Upper lobe of left lung (tissue), 6 donors: ENCODE measurements at regions not wholly inside any gene's neighbourhood (a gene's known extent, or its start where the extent isn't known, plus 50 kb on each side); places are given as distances from the start of the nearest gene placed in this dataset.

Experiments
- ATAC-seq, 2 donors: fragments of 200-7000 bp; cut with Tn5 transposase; one replicate each; pipeline ENCODE4 v1.9.1; 2022; ENCODE audit warnings: mild to moderate bottlenecking in 2 of 2, moderate library complexity in 2 of 2; ENCODE audit not compliant: low FRiP score in 2 of 2
- DNase-seq, 2 donors: peaks; one replicate each; pipeline ENCODE4 v3.0.0-alpha.2; 2019 to 2020
- H3K27ac ChIP-seq, 4 donors: fragments of 200-600 bp; sonication (generic); one replicate each; pipeline ENCODE4 v1.5.1; 2016 to 2019
- H3K27me3 ChIP-seq, 4 donors: fragments of 200-600 bp; sonication (generic); one replicate each; pipeline ENCODE4 v1.5.1; 2017 to 2019
- H3K36me3 ChIP-seq, 4 donors: fragments of 200-600 bp; sonication (generic); one replicate each; pipeline ENCODE4 v1.5.1; 2016 to 2019
- H3K4me1 ChIP-seq, 4 donors: fragments of 200-600 bp; sonication (generic); one replicate each; pipeline ENCODE4 v1.5.1; 2018 to 2019
- H3K4me3 ChIP-seq, 4 donors: fragments of 200-600 bp; sonication (generic); one replicate each; pipeline ENCODE4 v1.5.1; 2017 to 2019; ENCODE audit warnings: mild to moderate bottlenecking in 2 of 4, moderate library complexity in 1 of 4
- H3K9me3 ChIP-seq, 4 donors: fragments of 200-600 bp; sonication (generic); one replicate each; pipeline ENCODE4 v1.5.1; 2018 to 2019
- EP300 ChIP-seq, 4 donors: sonication (generic); formaldehyde crosslinking; IDR thresholded peaks; one replicate each; pipeline ENCODE4 v1.5.1; 2017; ENCODE audit warnings: antibody characterized with exemption in 4 of 4, control low read depth in 2 of 4
- POLR2A ChIP-seq, 4 donors: fragments of 450-650 bp; IDR thresholded peaks; one replicate each; pipeline ENCODE4 v1.5.1; 2016 to 2017; ENCODE audit warnings: antibody characterized with exemption in 4 of 4, mild to moderate bottlenecking in 2 of 4
- POLR2AphosphoS5 ChIP-seq, 2 donors: sonication (generic); formaldehyde crosslinking; IDR thresholded peaks; one replicate each; pipeline ENCODE4 v1.5.1; 2017; ENCODE audit warnings: antibody characterized with exemption in 2 of 2
- WGBS, 2 donors: methylation state at CpG; one replicate each; pipeline ENCODE4 v1.1.5; 2017 to 2018; 5-methylcytosine and 5-hydroxymethylcytosine counted together
- TF ChIP-seq, protein P1 (sequence below), 6 experiments: fragments of 450-650 bp in 4 of 6; fragments of 200-600 bp in 2 of 6; sonication (generic) in 2 of 6; IDR thresholded peaks; one replicate each; pipeline ENCODE4 v1.5.1; 2016 to 2019; ENCODE audit warnings: antibody characterized with exemption in 6 of 6
- donor health status: DM: no; HTN: no; CAD: no; lungs with moderate emphysema.
- donor health status: DM: no; HTN: yes; CAD: no; lungs with severe emphysema.

DNA sequence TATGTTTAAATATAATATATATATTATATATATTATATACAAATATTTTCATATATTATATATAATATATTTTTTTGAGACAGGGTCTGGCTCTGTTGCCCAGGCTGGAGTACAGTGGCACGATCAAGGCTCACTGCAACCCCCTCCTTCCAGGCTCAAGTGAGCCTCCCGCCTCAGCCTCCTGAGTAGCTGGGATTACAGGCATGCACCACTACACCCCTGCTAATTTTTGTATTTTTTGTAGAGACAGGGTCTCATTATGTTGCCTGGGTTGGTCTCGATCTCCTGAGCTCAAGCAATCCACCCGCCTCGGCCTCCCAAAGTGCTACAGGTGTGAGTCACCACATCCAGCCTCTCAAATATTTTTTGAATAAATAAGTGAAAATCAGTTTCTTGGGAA lies 215.5 kb downstream of the GATA3 start:
- no peak for DNase-seq
- Histone ChIP-seq H3K36me3 (no peaks in the 10 kb centered on the region), H3K4me1 (no peaks in the 10 kb centered on the region), H3K27me3 (no peaks in the 10 kb centered on the region), H3K4me3 (no peak overlapping the region), H3K9me3 (no peaks in the 10 kb centered on the region), H3K27ac (no peak overlapping the region)
- TF ChIP-seq POLR2AphosphoS5 (IDR thresholded peaks at IDR 0.05) (no peak), EP300 (IDR thresholded peaks at IDR 0.05) (no peak), POLR2A (IDR thresholded peaks at IDR 0.05) (no peak)
- TF ChIP-seq, protein P1, sequence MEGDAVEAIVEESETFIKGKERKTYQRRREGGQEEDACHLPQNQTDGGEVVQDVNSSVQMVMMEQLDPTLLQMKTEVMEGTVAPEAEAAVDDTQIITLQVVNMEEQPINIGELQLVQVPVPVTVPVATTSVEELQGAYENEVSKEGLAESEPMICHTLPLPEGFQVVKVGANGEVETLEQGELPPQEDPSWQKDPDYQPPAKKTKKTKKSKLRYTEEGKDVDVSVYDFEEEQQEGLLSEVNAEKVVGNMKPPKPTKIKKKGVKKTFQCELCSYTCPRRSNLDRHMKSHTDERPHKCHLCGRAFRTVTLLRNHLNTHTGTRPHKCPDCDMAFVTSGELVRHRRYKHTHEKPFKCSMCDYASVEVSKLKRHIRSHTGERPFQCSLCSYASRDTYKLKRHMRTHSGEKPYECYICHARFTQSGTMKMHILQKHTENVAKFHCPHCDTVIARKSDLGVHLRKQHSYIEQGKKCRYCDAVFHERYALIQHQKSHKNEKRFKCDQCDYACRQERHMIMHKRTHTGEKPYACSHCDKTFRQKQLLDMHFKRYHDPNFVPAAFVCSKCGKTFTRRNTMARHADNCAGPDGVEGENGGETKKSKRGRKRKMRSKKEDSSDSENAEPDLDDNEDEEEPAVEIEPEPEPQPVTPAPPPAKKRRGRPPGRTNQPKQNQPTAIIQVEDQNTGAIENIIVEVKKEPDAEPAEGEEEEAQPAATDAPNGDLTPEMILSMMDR (IDR thresholded peaks at IDR 0.05), result no peak
- 92 to 96% methylated on average over 5 of the region's 5 CpGs for WGBS, 2 donors
- no peak for ATAC-seq

DNA sequence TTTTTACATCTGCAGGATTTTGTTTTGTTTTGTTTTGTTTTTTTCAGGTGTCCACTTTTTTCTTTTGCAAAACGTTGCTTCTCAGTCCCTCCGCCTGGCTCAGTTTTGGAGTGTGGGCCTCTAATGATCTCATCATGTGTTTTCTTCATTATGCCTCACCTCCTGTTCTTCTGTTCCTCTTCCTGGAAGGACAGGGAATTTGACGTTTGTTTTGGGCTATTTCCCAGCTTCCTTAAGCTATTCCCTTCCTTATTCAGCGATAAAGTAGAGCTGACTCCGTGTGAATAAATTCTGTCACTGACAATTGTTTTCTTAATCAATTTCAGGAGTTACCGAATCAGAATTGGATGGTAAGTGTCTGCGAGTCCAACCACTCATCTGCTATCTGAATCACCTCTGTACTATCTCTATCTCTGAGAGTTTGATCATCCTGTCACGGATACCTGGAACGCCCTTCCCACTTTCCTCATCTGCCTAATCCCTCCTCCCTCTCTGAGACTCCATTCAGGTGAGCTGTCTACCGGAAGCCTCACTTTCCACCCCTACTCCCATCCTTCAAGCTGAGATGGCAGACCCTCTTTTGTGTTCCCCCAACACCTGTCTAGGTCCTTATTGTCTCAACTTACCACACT lies 218.4 kb downstream of the GATA3 start:
- Histone ChIP-seq H3K4me3 (no peak overlapping the region), H3K4me1 (no peaks in the 10 kb centered on the region), H3K9me3 (no peaks in the 10 kb centered on the region), H3K27ac (no peak overlapping the region), H3K36me3 (no peaks in the 10 kb centered on the region), H3K27me3 (no peaks in the 10 kb centered on the region)
- TF ChIP-seq POLR2A (IDR thresholded peaks at IDR 0.05) (no peak), EP300 (IDR thresholded peaks at IDR 0.05) (no peak), POLR2AphosphoS5 (IDR thresholded peaks at IDR 0.05) (no peak)
- TF ChIP-seq, protein P1 (IDR thresholded peaks at IDR 0.05), result no peak
- no peak for DNase-seq
- no peak for ATAC-seq
- 68 to 69% methylated on average over 10 of the region's 10 CpGs for WGBS, 2 donors

DNA sequence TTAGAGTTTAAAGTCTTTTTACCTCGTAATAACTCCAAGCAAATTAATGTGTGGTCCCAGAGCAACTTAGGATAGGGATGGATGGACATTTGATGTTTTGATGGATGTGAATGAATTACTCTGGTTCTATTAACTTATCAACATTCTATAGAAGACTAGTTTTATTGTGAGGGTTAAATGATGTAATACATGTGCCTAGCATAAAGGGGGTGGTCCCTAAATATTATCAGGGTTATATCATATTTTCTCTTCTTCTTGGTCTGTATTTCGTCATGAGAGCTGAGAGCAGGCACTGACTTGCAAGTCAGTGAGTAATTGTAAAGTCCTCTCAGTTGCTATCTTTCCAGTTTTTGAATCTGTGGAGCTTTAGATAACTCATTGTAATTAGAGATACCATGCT lies 219.3 kb downstream of the GATA3 start:
- no peaks in the 10 kb centered on the region for H3K36me3 ChIP-seq
- H3K4me3 ChIP-seq, result no peak overlapping the region
- WGBS, 2 donors, result 58% methylated on average over 2 of the region's 2 CpGs
- DNase-seq (no peak), ATAC-seq (no peak)
- no peaks in the 10 kb centered on the region for H3K9me3 ChIP-seq
- H3K27ac ChIP-seq, result no peak overlapping the region
- no peaks in the 10 kb centered on the region for H3K27me3 ChIP-seq
- TF ChIP-seq EP300 (IDR thresholded peaks at IDR 0.05), result no peak
- TF ChIP-seq POLR2A (IDR thresholded peaks at IDR 0.05), result no peak
- TF ChIP-seq POLR2AphosphoS5 (IDR thresholded peaks at IDR 0.05), result no peak
- TF ChIP-seq, protein P1 (IDR thresholded peaks at IDR 0.05), result no peak
- H3K4me1 ChIP-seq, result no peaks in the 10 kb centered on the region

DNA sequence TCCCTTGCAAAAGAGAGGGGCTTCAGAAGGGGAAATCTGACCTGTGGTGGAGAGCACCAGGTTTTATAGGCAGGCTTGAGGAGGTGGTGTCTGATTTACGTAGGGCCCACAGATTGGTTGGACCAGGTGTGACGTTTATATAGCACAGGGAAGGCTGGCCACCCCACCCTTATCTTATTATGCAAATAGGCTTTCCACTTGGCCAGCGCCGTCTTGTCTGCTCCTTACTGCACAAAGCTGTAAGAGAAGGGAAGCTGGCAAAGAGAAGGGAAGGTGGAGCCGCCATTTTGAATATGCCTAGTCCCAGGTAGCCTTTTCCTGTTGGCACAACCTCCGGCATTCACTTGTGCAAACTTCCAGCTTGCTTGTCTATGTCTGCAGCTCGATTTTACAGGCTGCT lies 221.4 kb downstream of the GATA3 start:
- no peak overlapping the region for H3K27ac ChIP-seq
- no peaks in the 10 kb centered on the region for H3K4me1 ChIP-seq
- no peak for DNase-seq
- H3K9me3 ChIP-seq, result no peaks in the 10 kb centered on the region
- TF ChIP-seq POLR2AphosphoS5 (IDR thresholded peaks at IDR 0.05) (no peak), EP300 (IDR thresholded peaks at IDR 0.05) (no peak), POLR2A (IDR thresholded peaks at IDR 0.05) (no peak)
- TF ChIP-seq, protein P1 (IDR thresholded peaks at IDR 0.05), result no peak
- H3K27me3 ChIP-seq, result no peaks in the 10 kb centered on the region
- H3K4me3 ChIP-seq, result no peak overlapping the region
- 75 to 76% methylated on average over 7 of the region's 7 CpGs for WGBS, 2 donors
- no peaks in the 10 kb centered on the region for H3K36me3 ChIP-seq
- no peak for ATAC-seq

DNA sequence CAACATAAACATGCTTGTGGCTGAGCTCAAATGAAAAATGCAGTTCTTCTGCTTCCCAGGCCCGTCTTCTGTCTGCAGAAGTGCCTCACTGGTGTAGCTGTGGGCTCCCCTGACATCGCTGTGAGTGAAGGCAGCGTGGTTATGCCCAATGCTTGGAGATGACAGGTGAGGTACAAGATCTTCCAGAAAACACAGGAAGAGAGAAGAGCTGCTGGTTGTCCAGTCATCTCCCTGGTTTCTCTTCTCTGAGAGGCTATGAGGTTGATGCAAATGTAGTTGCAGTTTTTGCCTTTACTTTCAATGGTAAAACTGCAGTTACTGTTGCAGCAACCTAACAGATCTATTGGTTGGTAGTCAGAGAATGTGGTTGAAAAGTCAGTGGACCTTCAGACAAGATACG lies 223.6 kb downstream of the GATA3 start:
- no peak for TF ChIP-seq POLR2AphosphoS5 (IDR thresholded peaks at IDR 0.05)
- no peaks in the 10 kb centered on the region for H3K9me3 ChIP-seq
- 81 to 85% methylated on average over 4 of the region's 4 CpGs for WGBS, 2 donors
- no peak overlapping the region for H3K4me3 ChIP-seq
- no peak for DNase-seq
- H3K27ac ChIP-seq, result no peak overlapping the region
- H3K36me3 ChIP-seq, result no peaks in the 10 kb centered on the region
- H3K27me3 ChIP-seq, result no peaks in the 10 kb centered on the region
- ATAC-seq, result no peak
- peaks cover 0 to 3% (median 0%) of the 10 kb centered on the region in 4 donors for H3K4me1 ChIP-seq
